ENCODE measurements at regions not wholly inside any gene's neighbourhood (a gene's known extent, or its start where the extent isn't known, plus 50 kb on each side); places are given as distances from the start of the nearest gene placed in this dataset.

DNA sequence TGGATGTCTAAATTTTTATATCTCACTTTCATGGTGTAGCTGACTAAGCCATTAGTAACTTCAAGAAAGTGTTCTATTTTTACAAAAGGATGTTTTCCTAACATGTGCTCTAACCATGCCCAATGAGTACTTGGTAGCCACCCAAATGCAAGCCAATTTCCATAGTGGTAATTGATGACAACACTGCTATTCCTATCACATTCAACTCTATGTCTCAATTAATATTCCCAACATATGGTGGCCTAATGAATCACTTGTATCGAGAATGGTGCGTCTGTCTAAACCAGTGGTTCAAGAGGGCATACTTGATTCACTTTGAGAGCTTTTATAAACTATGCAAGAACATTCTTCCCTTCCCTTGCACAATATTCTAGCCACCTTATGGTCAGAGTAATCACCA is 112.9 kb upstream of the GPRIN3 start:
- H3K4me3 ChIP-seq (ENCODE audit: low read length) = no peak overlapping the region
- peak; percentile 61 for DNase-seq (ENCODE audit: low read depth)
- TF ChIP-seq, protein P1, sequence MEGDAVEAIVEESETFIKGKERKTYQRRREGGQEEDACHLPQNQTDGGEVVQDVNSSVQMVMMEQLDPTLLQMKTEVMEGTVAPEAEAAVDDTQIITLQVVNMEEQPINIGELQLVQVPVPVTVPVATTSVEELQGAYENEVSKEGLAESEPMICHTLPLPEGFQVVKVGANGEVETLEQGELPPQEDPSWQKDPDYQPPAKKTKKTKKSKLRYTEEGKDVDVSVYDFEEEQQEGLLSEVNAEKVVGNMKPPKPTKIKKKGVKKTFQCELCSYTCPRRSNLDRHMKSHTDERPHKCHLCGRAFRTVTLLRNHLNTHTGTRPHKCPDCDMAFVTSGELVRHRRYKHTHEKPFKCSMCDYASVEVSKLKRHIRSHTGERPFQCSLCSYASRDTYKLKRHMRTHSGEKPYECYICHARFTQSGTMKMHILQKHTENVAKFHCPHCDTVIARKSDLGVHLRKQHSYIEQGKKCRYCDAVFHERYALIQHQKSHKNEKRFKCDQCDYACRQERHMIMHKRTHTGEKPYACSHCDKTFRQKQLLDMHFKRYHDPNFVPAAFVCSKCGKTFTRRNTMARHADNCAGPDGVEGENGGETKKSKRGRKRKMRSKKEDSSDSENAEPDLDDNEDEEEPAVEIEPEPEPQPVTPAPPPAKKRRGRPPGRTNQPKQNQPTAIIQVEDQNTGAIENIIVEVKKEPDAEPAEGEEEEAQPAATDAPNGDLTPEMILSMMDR (conservative IDR thresholded peaks at IDR 0.05; ENCODE audit: low read length) = no peak

- TF ChIP-seq, protein P1 (conservative IDR thresholded peaks at IDR 0.05; ENCODE audit: low read length) = no peak
- DNase-seq (ENCODE audit: low read depth) = no peak
- H3K4me3 ChIP-seq (ENCODE audit: low read length) = no peak overlapping the region
These were observed 111.6 kb upstream of the GPRIN3 start for GRCh38 chr4:89419111-89419695.

- DNase-seq (ENCODE audit: low read depth) = no peak
- TF ChIP-seq, protein P1 (conservative IDR thresholded peaks at IDR 0.05; ENCODE audit: low read length) = no peak
- no peak overlapping the region for H3K4me3 ChIP-seq (ENCODE audit: low read length)
These were observed 109.4 kb upstream of the GPRIN3 start for GRCh38 chr4:89416960-89417359.

GRCh38 chr4:89413518-89413917 is 105.9 kb upstream of the GPRIN3 start:
- TF ChIP-seq, protein P1 (conservative IDR thresholded peaks at IDR 0.05; ENCODE audit: low read length) = no peak
- no peak overlapping the region for H3K4me3 ChIP-seq (ENCODE audit: low read length)
- no peak for DNase-seq (ENCODE audit: low read depth)

GRCh38 chr4:89411539-89412309 is 104.1 kb upstream of the GPRIN3 start:
- TF ChIP-seq, protein P1 (conservative IDR thresholded peaks at IDR 0.05; ENCODE audit: low read length) = no peak
- peak; percentile 38 for DNase-seq (ENCODE audit: low read depth)

DNA sequence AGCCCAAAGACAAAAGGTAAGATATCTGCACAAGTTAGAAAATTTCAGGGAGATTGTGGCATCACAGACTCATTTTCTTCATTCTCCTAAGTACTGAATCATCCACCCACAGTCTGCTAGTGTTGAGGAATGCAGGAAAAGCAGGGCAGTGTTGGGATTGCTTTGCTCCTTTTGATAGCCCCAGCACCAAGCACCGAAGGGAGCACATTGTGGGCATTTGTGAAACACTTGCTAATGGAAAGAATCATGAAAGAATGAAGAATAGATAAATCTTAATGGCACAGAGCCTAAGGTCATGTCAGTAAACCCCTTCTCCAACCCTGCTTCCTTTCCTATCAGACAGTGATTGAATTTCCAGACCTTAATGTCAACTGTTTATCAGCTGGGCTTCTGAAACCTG is 103.1 kb upstream of the GPRIN3 start:
- peak; percentile 57 for DNase-seq (ENCODE audit: low read depth)
- H3K4me3 ChIP-seq (ENCODE audit: low read length) = no peak overlapping the region
- TF ChIP-seq, protein P1 (conservative IDR thresholded peaks at IDR 0.05; ENCODE audit: low read length) = no peak

More at GRCh38 chr4:89411539-89412309, 104.1 kb upstream of the GPRIN3 start:
- H3K4me3 ChIP-seq (ENCODE audit: low read length) = no peak overlapping the region

DNA sequence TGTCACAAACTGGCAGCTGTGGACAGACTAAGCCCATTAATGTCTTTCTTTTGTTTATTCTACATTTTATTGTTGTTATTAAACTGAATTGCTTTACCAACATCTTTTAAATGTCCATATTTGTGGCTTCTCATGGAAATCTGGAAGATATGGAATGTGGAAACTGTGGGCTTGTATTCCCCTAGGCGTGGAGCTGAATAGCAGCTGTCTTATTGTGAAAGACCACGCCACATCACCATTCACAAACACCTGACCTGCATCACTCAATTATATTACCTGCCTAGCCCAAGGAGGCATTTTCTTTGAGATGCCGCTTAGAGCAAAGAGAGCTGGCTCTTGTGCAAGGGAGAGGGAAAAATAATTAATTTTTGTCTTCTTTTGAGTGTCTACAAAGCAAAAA is 96.9 kb upstream of the GPRIN3 start:
- no peak overlapping the region for H3K4me3 ChIP-seq (ENCODE audit: low read length)
- no peak for DNase-seq (ENCODE audit: low read depth)
- TF ChIP-seq, protein P1 (conservative IDR thresholded peaks at IDR 0.05; ENCODE audit: low read length) = no peak

All from AG10803 (cell line).